Mucosa of descending colon (tissue), 3 donors: ENCODE measurements at regions not wholly inside any gene's neighbourhood (a gene's known extent, or its start where the extent isn't known, plus 50 kb on each side); places are given as distances from the start of the nearest gene placed in this dataset.

Experiments
- ATAC-seq: fragments of 200-7000 bp; cut with Tn5 transposase; one replicate; pipeline ENCODE4 v1.9.1; 2020; ENCODE audit warnings: mild to moderate bottlenecking, moderate library complexity
- DNase-seq, 3 donors: peaks; one replicate each; pipeline ENCODE4 v3.0.0-alpha.2; 2020
- H3K36me3 ChIP-seq: fragments of 200-600 bp; one replicate; pipeline ENCODE4 v1.8.0; 2021; ENCODE audit warnings: low read depth, mild to moderate bottlenecking
- H3K4me1 ChIP-seq: fragments of 200-600 bp; one replicate; pipeline ENCODE4 v1.8.0; 2021; ENCODE audit warnings: low read depth, mild to moderate bottlenecking
- H3K4me3 ChIP-seq: fragments of 200-600 bp; one replicate; pipeline ENCODE4 v1.8.0; 2021; ENCODE audit warnings: mild to moderate bottlenecking
- H3K9me3 ChIP-seq: fragments of 200-600 bp; one replicate; pipeline ENCODE4 v1.8.0; 2021; ENCODE audit warnings: mild to moderate bottlenecking
- intact Hi-C, 2 donors: fragments of 100-400 bp; cut with DNase I in 1 of 2; cut with micrococcal nuclease in 1 of 2; formaldehyde crosslinking; loops; one replicate each; pipeline versions ENCODE4 v1.11.0 to v1.11.1; 2022; cut with DNase I, micrococcal nuclease
- TF ChIP-seq, protein P1 (sequence below): fragments of 200-600 bp; IDR thresholded peaks from one replicate; pipeline ENCODE4 v1.8.0; 2022; ENCODE audit warnings: antibody characterized with exemption, mild to moderate bottlenecking
- donor health status: DM: no; HTN: no; CAD: no; lungs with moderate emphysema.
- donor health status: DM: no; HTN: no; CAD: no.
- donor health status: DM: no; HTN: yes; CAD: no.

DNA sequence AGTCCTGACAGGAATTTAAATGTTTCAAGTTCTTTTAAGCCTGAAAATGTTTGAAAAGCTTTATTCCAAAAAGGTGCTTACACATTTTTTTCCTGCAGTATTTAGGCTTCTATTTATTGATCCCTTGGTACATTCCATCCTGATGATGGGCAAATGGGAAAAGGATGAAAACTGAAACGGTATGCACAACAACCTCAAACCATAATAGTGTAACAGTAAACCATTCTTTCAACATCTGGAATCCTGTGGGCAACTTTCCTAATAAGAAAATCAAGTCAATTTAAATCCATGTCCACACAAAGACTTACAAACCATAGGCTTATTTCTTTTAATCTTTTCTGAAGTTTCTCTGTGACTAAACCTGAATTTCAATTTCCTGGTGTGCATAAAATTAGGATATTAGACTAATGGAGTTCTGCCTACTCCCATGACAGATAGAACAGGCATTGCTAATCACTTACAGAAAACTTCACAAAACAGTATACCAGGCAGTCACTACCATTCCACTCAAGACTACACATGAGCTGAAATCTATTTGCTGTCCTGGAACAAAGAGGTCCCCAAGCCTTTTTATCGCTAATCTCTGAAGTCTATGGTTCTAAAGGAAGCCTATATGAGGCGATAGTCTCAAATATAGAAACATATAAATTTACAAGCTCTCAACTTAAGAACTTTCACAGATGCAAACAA, 103.3 kb downstream of the DLEU7 start:
- Histone ChIP-seq H3K36me3 (no peaks in the 10 kb centered on the region), H3K4me1 (no peaks in the 10 kb centered on the region), H3K9me3 (no peaks in the 10 kb centered on the region), H3K4me3 (no peak overlapping the region)
- TF ChIP-seq, protein P1, sequence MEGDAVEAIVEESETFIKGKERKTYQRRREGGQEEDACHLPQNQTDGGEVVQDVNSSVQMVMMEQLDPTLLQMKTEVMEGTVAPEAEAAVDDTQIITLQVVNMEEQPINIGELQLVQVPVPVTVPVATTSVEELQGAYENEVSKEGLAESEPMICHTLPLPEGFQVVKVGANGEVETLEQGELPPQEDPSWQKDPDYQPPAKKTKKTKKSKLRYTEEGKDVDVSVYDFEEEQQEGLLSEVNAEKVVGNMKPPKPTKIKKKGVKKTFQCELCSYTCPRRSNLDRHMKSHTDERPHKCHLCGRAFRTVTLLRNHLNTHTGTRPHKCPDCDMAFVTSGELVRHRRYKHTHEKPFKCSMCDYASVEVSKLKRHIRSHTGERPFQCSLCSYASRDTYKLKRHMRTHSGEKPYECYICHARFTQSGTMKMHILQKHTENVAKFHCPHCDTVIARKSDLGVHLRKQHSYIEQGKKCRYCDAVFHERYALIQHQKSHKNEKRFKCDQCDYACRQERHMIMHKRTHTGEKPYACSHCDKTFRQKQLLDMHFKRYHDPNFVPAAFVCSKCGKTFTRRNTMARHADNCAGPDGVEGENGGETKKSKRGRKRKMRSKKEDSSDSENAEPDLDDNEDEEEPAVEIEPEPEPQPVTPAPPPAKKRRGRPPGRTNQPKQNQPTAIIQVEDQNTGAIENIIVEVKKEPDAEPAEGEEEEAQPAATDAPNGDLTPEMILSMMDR, result no peak
- ATAC-seq, result no peak
- no peak for DNase-seq
- intact Hi-C loops, result no loop called here

DNA sequence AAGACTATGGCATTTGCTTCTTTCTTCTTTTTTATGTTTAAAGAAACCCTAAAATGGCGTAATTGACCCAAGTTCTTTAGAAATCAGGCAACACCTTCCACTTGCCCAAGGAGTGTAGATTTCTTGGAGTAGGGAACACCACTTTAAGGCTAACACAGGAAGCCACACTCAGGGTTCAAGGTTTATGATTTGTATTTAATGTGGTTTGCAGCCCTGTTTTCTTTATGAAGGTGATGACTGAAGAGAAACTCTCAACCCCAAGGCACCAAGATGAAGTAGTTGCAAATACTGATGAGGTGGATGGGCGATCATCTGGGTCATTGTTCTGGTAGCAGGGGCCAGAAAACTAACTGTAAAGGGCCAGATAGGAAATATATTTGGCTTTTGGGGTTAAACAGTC, 101.1 kb downstream of the DLEU7 start:
- H3K4me1 ChIP-seq, result no peaks in the 10 kb centered on the region
- DNase-seq (no peak), ATAC-seq (no peak)
- no peaks in the 10 kb centered on the region for H3K36me3 ChIP-seq
- intact Hi-C loops, result no loop called here
- no peak overlapping the region for H3K4me3 ChIP-seq
- TF ChIP-seq, protein P1, result no peak
- no peaks in the 10 kb centered on the region for H3K9me3 ChIP-seq

DNA sequence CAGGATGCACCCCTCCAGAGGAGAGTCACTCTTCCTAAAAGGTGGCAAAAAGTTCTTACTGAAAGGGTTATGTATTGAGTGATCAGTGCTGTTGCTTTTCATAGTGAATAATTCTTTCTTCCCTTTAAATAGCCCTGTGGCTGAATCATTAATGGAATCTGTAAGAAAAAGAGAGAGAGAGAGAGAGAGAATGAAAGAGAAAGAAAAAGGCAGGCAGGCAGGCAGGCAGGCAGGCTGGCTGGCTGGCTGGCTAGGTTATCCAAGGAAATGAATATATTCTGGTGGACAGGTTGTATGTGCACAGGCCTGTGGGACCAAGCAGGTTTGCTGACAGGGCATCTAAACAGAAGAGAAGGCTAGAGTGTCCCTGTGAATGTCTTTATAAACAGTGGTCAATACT, 100.5 kb downstream of the DLEU7 start:
- H3K4me1 ChIP-seq, result no peaks in the 10 kb centered on the region
- DNase-seq, result no peak
- TF ChIP-seq, protein P1, result no peak
- H3K36me3 ChIP-seq, result no peaks in the 10 kb centered on the region
- no peaks in the 10 kb centered on the region for H3K9me3 ChIP-seq
- intact Hi-C loops, result no loop called here
- H3K4me3 ChIP-seq, result no peak overlapping the region
- ATAC-seq, result no peak

DNA sequence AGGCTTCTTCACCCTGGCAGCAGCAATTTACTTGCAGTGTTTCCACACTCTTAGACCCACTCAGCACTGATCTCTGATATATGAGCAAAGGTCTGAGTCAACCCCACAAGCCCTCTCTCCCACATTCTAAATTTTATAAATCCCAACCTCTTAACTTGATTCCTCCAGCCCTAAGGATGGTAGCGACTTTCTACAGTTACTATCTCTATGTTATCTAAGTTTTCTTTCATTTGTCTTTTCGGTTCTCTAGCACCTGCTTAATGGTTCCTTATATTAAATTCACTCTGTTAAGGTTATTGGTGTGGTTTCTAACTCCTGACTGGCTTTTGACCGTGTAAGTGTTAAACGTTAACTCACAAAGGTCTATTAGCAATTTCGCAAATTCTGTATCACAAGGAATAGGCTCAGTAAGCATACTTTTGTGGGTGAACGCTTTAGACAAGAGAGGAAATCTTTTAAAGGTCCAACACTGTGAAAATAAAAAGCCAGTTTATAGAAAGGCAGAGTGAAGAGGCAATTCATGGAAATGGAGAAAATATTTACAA, 99.3 kb downstream of the DLEU7 start:
- Histone ChIP-seq H3K9me3 (no peaks in the 10 kb centered on the region), H3K36me3 (no peaks in the 10 kb centered on the region), H3K4me3 (no peak overlapping the region), H3K4me1 (no peaks in the 10 kb centered on the region)
- TF ChIP-seq, protein P1, result no peak
- ATAC-seq (no peak), DNase-seq (no peak)
- intact Hi-C loops, result no loop called here

DNA sequence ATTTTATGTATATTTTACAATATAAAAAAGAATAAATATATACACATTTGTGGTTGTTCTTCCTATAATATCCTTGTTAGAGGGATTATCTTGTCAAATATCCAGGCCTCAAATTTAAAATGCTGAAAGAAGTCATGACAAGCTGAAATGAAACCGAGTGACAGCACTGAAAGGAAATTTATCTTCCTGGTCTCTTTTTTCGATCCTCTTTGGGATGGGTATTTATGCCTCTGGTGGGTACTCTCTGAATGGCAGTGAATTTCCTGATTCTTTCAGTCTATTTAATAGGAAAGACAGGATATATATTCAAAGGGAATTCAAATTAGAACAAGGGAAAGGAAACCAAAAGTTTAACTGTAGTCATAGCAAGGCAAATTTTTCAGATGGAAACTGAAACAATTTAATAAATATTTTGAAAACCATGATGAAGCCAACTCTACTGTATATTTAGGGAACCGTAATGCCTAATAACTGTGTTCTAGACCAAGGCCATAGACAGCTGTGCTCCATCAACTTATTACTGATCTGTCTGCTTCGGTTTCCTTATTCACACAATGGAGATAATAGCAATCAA, 97.9 kb downstream of the DLEU7 start:
- ATAC-seq (no peak), DNase-seq (no peak)
- Histone ChIP-seq H3K9me3 (no peaks in the 10 kb centered on the region), H3K4me1 (no peaks in the 10 kb centered on the region), H3K36me3 (no peaks in the 10 kb centered on the region), H3K4me3 (no peak overlapping the region)
- TF ChIP-seq, protein P1, result no peak
- intact Hi-C loops, result no loop called here
